Activated T-cell treated with anti-CD3 and anti-CD28 coated beads, Interleukin-2, amount 50 U/mL, for 48 hours (primary cell): ENCODE measurements at regions not wholly inside any gene's neighbourhood (a gene's known extent, or its start where the extent isn't known, plus 50 kb on each side); places are given as distances from the start of the nearest gene placed in this dataset.
"Not testable (repeated sequence)": the region's sequence is repeated elsewhere in the genome, so short reads cannot be mapped to it uniquely, and the experiment has no call there.

ENCODE experiments used
- DNase-seq, 2 experiments: peaks; one replicate each; pipeline ENCODE4 v3.0.0-alpha.2; 2020

GRCh38 chrX:155819966-155820491 lies 61.1 kb upstream of the VAMP7 start:
- peak; percentile 49 to 55 for DNase-seq

DNA sequence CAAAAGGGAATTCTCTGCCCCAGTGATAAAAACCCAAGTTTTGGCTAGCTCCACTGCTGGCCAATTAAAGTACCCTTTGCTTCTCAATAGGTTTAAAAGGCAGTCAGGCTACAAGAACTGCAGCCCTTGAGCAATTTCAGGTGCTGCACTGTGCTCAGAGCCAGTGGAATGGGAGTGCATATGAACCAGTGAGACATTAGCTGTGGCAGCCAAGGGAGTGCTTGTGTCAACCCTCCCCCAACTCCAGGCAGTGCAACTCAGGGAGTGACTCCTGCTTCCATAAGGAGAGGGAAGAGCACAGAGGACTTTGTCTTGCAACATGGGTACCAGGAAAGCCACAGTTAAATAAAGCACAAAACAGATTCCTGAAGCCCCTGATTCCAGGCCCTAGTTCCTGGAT lies 61.6 kb upstream of the VAMP7 start:
- no peak for DNase-seq

- not testable (repeated sequence) for DNase-seq
Observed at GRCh38 chrX:155814391-155814790, 66.8 kb upstream of the VAMP7 start.

GRCh38 chrX:155779831-155780230 lies 101.3 kb upstream of the VAMP7 start:
- DNase-seq = no peak

- DNase-seq = no peak
Observed at GRCh38 chrX:155778844-155779553, 102.1 kb upstream of the VAMP7 start.

GRCh38 chrX:155774387-155774786 lies 106.8 kb upstream of the VAMP7 start:
- DNase-seq = no peak

DNA sequence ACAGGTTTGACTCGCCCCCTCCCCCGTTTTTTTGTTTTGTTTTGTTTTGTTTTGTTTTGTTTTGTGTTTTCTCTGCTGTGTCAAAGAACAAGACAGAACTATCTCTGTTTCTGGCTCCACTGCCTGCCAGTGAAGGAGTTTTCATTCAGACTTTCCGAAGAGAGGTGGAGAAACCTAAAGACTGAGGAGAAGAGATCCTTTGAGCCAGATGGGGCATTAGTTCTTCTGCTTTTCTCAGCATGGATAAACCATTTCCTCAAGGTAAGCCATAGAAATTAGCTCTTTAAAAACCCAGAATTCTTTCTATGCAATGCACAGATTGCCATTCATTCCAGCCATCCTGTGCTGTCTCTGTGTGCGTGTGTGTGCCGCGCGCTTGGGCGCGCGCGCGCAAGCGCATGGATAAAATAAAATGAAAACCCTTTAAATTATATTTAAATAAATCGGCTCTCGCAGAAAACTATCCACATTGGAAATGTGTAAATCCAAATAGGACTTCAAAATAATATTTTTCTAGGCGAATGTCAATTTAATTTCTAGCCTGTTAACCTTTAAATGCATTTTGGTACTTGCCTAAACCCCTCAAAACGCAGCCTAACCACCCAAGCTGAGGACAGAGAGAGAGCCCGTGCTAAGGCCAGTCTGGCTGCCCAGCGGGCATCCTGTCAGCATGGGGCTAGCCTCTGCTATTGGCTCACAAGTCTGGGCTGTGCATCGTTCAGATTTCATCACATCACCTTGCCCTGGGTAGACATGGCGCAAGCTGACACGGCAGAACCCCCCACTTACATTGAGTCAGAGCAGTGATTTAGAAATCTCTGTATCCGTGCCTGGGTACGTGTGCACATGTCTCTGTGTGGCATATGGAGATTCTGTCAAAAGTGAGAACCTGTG lies 113.0 kb upstream of the VAMP7 start:
- no peak for DNase-seq

DNA sequence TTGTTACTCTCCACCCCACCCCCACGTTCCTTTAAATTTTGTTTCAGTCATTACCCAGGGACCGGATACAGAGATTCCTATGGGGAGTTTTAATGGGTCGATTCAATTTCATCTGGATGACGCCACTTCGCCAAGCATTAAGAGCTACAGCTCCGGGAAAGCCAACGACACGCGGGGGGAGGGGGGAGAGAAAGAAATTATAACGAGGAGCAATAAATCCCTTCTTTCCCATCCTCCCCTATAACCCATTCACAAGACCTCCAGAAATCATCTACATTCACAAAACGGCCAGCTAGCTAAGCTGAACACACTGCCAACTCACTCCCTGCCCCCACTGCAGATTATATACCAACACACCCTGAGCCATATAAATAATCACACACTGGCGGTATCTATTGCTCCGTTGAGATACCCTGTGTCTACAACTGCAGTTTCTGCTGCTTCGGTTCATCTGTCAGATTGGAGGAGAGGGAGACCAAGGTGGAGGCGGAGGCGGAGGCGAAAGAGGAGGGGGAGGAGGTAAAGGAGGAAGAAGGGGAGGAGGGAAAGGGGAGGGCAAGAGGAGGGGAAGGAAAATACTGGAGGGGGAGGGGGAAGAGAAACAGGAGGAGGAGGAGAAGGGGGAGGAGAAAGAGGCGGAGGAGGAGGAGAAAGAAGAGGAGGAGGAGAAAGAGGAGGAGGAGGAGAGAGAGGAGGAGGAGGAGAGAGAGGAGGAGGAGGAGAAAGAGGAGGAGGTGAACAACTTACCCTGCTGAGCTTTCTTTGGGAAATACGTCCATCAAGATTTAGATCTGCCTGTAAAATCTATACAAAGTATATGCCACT lies 113.9 kb upstream of the VAMP7 start:
- DNase-seq = peak; percentile 31 to 36

DNA sequence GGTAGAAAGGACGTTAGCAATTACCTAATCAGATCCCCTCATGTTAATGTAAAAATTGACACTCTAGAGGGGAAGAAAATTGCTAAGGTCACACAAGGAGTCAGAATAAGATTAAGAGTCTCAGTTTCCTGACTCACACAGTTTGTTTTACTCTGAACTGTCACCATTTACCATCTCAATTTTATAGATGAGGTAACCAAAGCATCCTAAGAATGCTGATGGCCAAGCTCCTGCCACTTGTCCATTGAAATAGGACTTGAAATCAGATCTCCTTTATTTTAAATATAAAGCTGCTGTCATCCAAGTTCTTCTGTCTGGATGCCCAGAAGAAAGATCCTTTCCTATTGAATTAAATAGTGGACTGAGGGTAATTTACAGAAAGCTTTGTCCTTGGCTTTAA lies 114.8 kb upstream of the VAMP7 start:
- no peak for DNase-seq

DNA sequence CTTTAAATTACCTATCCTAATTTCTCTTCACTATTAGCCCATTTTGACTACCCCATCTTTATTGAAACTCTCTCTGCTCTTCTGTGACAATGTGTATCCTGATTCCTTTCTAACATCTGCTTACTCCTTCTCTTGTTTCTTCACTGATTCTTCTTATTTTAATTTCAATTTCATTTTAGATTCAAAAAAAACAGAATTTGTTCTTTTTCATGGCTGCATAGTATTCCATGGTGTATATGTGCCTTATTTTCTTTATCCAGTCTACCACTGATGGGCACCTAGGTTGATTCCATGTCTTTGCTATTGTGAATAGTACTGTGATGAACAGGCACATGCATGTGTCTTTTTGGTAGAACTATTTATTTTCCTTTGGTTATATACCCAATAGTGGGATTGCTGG lies 120.0 kb upstream of the VAMP7 start:
- no peak for DNase-seq

GRCh38 chrX:155757046-155757759 lies 123.9 kb upstream of the VAMP7 start:
- no peak for DNase-seq

- DNase-seq = no peak
Observed at GRCh38 chrX:155755706-155756337, 125.3 kb upstream of the VAMP7 start.

DNA sequence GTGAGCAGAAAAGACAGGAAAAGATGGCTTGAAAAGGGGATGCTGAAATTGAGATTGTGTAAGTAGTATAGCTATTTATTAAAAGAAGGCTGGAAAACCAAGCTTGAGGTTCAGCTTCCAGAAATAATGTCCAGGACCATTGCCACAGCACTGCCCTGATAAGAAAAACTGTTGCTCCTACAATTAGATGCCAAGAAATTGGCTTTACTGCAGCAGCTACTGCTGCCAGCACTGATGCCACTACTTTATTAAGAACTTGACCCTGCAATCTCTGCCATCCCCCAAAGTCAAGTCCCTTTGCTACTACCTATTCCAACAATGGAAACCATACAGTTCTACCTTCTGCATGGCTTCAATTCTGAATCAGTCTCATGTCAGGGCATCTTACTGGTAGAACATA lies 130.0 kb upstream of the VAMP7 start:
- DNase-seq = no peak

GRCh38 chrX:155747520-155747919 lies 133.6 kb upstream of the VAMP7 start:
- no peak for DNase-seq

GRCh38 chrX:155745792-155746191 lies 133.0 kb upstream of the TMLHE start:
- no peak for DNase-seq

- no peak for DNase-seq
Observed at GRCh38 chrX:155744534-155744933, 131.8 kb upstream of the TMLHE start.

GRCh38 chrX:155728335-155728734 lies 115.6 kb upstream of the TMLHE start:
- DNase-seq = not testable (repeated sequence)

DNA sequence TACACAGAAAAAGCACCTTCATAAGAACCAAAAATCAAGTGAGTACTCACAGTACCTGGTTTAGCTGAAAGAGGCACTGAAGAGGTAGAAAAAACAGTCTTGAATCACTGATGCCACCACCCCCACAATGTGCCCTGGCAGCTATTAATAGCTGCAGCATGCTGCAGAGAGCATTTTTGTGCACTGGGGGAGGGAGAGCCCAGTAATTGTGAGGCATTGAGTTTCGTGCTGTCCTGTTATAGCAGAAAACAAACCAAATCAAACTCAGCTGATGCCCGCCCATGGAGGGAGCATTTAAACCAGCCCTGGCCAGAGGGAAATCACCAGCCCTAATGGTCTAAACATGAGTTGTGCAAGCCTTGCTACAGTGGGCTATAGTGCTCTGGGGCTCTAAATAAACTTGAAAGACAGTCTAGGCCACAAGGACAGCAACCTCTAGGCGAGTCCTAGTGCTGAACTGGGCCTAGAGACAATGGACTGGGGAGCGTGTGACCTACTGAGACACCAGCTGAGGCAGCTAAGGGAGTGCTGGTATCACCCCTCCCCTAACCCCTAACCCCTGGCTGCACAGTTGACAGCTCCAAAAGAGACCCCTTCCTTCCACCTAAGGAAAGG lies 106.3 kb upstream of the TMLHE start:
- DNase-seq = no peak

DNA sequence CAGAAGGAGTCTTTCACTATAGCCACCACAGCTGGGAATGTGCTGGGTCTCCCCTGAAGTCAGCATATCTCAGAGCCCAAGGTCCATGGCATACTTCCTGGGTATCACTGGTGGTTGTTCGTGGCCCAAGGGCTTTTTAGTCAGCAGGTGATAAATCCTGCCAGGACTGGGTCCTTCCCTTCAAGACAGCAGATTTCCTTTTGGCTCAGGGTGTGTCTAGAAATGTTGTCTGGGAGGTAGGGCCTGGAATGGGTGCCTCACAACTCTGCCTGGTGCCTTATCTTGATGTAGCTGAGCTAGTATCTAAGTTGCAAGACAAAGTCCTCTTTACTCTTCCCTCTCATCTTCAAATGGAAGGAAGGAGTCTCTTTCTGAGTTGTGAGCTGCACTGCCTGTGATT lies 102.4 kb upstream of the TMLHE start:
- no peak for DNase-seq

- no peak for DNase-seq
Observed at GRCh38 chrX:155695419-155695818, 82.7 kb upstream of the TMLHE start.

DNA sequence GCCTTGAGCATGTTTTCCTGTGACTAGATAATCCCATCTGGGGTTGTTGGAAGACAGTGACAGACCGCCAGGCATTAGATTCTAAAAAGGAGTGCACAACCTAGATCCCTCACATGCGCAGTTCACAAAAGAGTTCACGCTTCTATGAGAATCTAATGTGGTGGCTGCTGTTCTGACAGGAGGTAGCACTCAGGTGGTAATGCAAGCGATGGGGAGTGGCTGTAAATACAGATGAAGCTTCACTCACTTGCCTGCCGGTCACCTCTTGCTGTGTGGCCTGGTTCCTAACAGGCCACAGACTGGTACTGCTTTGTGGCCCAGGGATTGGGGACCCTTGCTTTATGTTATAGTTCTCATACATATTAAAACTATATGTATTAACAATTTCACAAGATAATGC lies 81.9 kb upstream of the TMLHE start:
- DNase-seq = no peak
